B cell (primary cell): ENCODE measurements at regions not wholly inside any gene's neighbourhood (a gene's known extent, or its start where the extent isn't known, plus 50 kb on each side); places are given as distances from the start of the nearest gene placed in this dataset.

Experiments
- ATAC-seq: fragments of 200-7000 bp; cut with Tn5 transposase; one replicate; pipeline ENCODE4 v1.10.0; 2021; ENCODE audit warnings: low read depth, mild to moderate bottlenecking, moderate number of reproducible peaks, moderate library complexity
- CTCF ChIA-PET: fragments of 350-600 bp; sonication (Branson Sonifier 250); formaldehyde crosslinking; loops from one replicate; lab custom pipeline; 2021; ENCODE audit warnings: antibody characterized with exemption, inconsistent platforms; lab: Charles Lee
- POLR2A ChIA-PET: fragments of 350-600 bp; sonication (Branson Sonifier 250); formaldehyde crosslinking; loops from one replicate; lab custom pipeline; 2021; ENCODE audit warnings: antibody characterized with exemption; lab: Charles Lee
- DNase-seq: peaks from one replicate; pipeline ENCODE4 v3.0.0; 2013
- H2AFZ ChIP-seq: 2 replicates; pipeline ENCODE4 v1.6.1; 2012; ENCODE audit warnings: mild to moderate bottlenecking, low read depth, low read length; ENCODE audit not compliant: insufficient read depth, poor library complexity, severe bottlenecking
- H3K27ac ChIP-seq, 2 donors: 1 replicate in 1 of 2; 2 replicates in 1 of 2; pipeline ENCODE4 v1.5.1; 2012 to 2013; ENCODE audit warnings: low read length in 2 of 2, mild to moderate bottlenecking in 2 of 2, moderate library complexity in 1 of 2
- H3K27me3 ChIP-seq, 4 experiments: fragments of 200-600 bp in 1 of 4; sonication (generic) in 1 of 4; replicated peaks in 1 of 4; 1 replicate in 2 of 4; 2 replicates in 2 of 4; pipeline versions ENCODE4 v1.6.1 to v1.7.0; 2013 to 2016; ENCODE audit warnings: low read length in 3 of 4, mild to moderate bottlenecking in 2 of 4, mixed read lengths in 1 of 4, moderate library complexity in 1 of 4; ENCODE audit not compliant: insufficient read depth in 4 of 4, control insufficient read depth in 3 of 4; ENCODE audit errors: control extremely low read depth in 1 of 4
- H3K36me3 ChIP-seq, 2 experiments: replicated peaks in 1 of 2; 1 replicate in 1 of 2; 2 replicates in 1 of 2; pipeline versions ENCODE4 v1.6.1 to v1.7.1; 2013; ENCODE audit warnings: low read length in 1 of 2; ENCODE audit not compliant: insufficient read depth in 2 of 2, control insufficient read depth in 1 of 2; ENCODE audit errors: control extremely low read depth in 1 of 2, extremely low read depth in 1 of 2
- H3K4me1 ChIP-seq, 2 donors: fragments of 200-600 bp in 1 of 2; sonication (generic) in 1 of 2; 1 replicate in 1 of 2; 2 replicates in 1 of 2; pipeline versions ENCODE4 v1.5.1 to v1.6.1; 2013 to 2017; ENCODE audit warnings: low read length in 2 of 2; ENCODE audit not compliant: control insufficient read depth in 2 of 2, insufficient read depth in 2 of 2
- H3K4me2 ChIP-seq: replicated peaks from 2 replicates; pipeline ENCODE3; 2012; ENCODE audit warnings: mild to moderate bottlenecking, low read depth, low read length; ENCODE audit not compliant: poor library complexity, severe bottlenecking
- H3K4me3 ChIP-seq, 5 experiments: fragments of 200-600 bp in 1 of 5; sonication (generic) in 1 of 5; 1 replicate in 3 of 5; 2 replicates in 2 of 5; pipeline versions ENCODE4 v1.5.1 to v1.7.0; 2011 to 2016; ENCODE audit warnings: low read length in 4 of 5, mild to moderate bottlenecking in 4 of 5, low read depth in 2 of 5, control low read depth in 1 of 5, moderate library complexity in 1 of 5; ENCODE audit not compliant: insufficient read depth in 1 of 5; ENCODE audit errors: control extremely low read depth in 1 of 5, extremely low read depth in 1 of 5
- H3K79me2 ChIP-seq: fragments of 200-600 bp; sonication (generic); one replicate; pipeline ENCODE4 v1.6.0; 2016; ENCODE audit warnings: low read length; ENCODE audit not compliant: control insufficient read depth, insufficient read depth
- H3K9ac ChIP-seq: fragments of 200-600 bp; sonication (generic); 2 replicates; pipeline ENCODE4 v1.6.1; 2017; ENCODE audit warnings: mild to moderate bottlenecking, low read length, moderate library complexity
- H3K9me3 ChIP-seq, 3 donors: one replicate each; pipeline versions ENCODE4 v1.6.1 to v1.7.1; 2013; ENCODE audit warnings: low read length in 2 of 3; ENCODE audit not compliant: control insufficient read depth in 2 of 3, insufficient read depth in 1 of 3; ENCODE audit errors: control extremely low read depth in 1 of 3
- H4K20me1 ChIP-seq: 2 replicates; pipeline ENCODE4 v1.6.0; 2012; ENCODE audit warnings: mild to moderate bottlenecking, low read length; ENCODE audit not compliant: insufficient read depth, control insufficient read depth, poor library complexity, severe bottlenecking
- H3K27ac Mint-ChIP-seq: one replicate; pipeline ENCODE4 v1.8.0; 2021; ENCODE audit warnings: mixed read lengths
- H3K27me3 Mint-ChIP-seq: one replicate; pipeline ENCODE4 v1.8.0; 2021; ENCODE audit warnings: mixed read lengths
- H3K4me1 Mint-ChIP-seq: one replicate; pipeline ENCODE4 v1.8.0; 2021; ENCODE audit warnings: mixed read lengths
- H3K4me3 Mint-ChIP-seq: one replicate; pipeline ENCODE4 v1.8.0; 2021; ENCODE audit warnings: mixed read lengths
- H3K9me3 Mint-ChIP-seq: one replicate; pipeline ENCODE4 v1.8.0; 2022; ENCODE audit warnings: mixed read lengths; ENCODE audit not compliant: insufficient read depth
- CTCF ChIP-seq: fragments of 200-600 bp; IDR thresholded peaks from one replicate; pipeline ENCODE4 v1.8.0; 2022; ENCODE audit warnings: antibody characterized with exemption, mild to moderate bottlenecking
- EZH2 ChIP-seq: IDR thresholded peaks from 2 replicates; pipeline ENCODE4 v1.6.1; 2012; ENCODE audit warnings: borderline replicate concordance, low read depth, mild to moderate bottlenecking, moderate library complexity, low read length; ENCODE audit not compliant: insufficient read depth, poor library complexity, severe bottlenecking
- intact Hi-C: fragments of 100-400 bp; cut with micrococcal nuclease; formaldehyde crosslinking; loops from one replicate; pipeline ENCODE4 v1.10.0; 2022

DNA sequence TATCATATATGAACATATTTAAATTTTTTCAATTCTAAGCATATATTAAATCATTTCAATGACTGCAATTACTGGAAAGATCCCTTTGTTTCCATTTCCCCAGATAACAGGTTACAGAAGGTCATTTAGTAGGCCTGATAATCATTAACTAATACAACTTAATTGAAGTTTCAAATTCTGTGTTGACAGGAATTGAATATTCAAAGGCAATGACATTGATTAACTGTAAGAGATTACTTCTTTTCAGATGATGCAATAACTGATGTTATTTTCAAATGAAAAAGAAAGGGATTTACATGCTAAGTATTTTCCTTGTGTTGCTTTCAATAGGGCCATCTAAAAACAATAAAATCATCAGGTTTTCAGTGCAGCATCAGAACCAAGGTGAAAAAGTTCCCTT is 81.1 kb upstream of the ENPEP start:
- Histone ChIP-seq H2AFZ (no peak overlapping the region), H3K4me3 (no peak overlapping the region), H3K4me1 (no peaks in the 10 kb centered on the region), H3K79me2 (no peaks in the 10 kb centered on the region), H4K20me1 (no peaks in the 10 kb centered on the region), H3K27ac (no peak overlapping the region), H3K9me3 (no peaks in the 10 kb centered on the region), H3K4me2 (no peak overlapping the region), H3K9ac (no peak overlapping the region), H3K36me3 (no peaks in the 10 kb centered on the region), H3K27me3 (no peaks in the 10 kb centered on the region)
- no peaks in the 10 kb centered on the region for H3K9me3 Mint-ChIP-seq
- ChIA-PET CTCF (no interaction called here), POLR2A (no interaction called here)
- no peak for TF ChIP-seq EZH2
- no peak for TF ChIP-seq CTCF
- ATAC-seq (no peak), DNase-seq (no peak)
- H3K27ac Mint-ChIP-seq = no peak overlapping the region
- H3K27me3 Mint-ChIP-seq = peaks cover 29% of the 10 kb centered on the region
- intact Hi-C loops = no loop called here
- no peak overlapping the region for H3K4me3 Mint-ChIP-seq
- H3K4me1 Mint-ChIP-seq = no peaks in the 10 kb centered on the region

DNA sequence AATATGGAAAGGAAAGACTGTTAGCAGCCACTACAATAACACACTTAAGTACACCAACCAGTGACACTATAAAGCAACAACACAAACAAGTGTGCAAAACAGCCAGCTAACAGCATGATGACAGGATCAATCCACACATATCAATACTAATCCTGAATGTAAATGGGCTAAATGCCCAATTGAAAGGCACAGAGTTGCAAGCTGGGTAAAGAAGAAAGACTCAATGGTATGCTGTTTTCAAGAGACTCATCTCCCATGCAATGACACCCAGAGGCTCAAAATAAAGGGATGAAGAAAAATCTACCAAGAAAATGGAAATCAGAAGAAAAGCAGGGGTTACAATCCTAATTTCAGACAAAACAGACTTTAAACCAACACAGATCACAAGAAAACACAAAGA is 94.2 kb upstream of the ENPEP start:
- no peaks in the 10 kb centered on the region for H3K27me3 ChIP-seq
- no peaks in the 10 kb centered on the region for H3K36me3 ChIP-seq
- DNase-seq (no peak), ATAC-seq (no peak)
- H3K4me2 ChIP-seq = no peak overlapping the region
- H3K9me3 ChIP-seq = peaks cover 3 to 19% (median 9%) of the 10 kb centered on the region in 3 donors
- no peaks in the 10 kb centered on the region for H3K27me3 Mint-ChIP-seq
- no peak overlapping the region for H3K27ac ChIP-seq
- no peak overlapping the region for H3K9ac ChIP-seq
- intact Hi-C loops = no loop called here
- TF ChIP-seq EZH2 (no peak), CTCF (no peak)
- no peaks in the 10 kb centered on the region for H4K20me1 ChIP-seq
- H3K79me2 ChIP-seq = no peaks in the 10 kb centered on the region
- CTCF ChIA-PET = no interaction called here
- H3K4me3 Mint-ChIP-seq = no peak overlapping the region
- no peaks in the 10 kb centered on the region for H3K4me1 ChIP-seq
- no peak overlapping the region for H3K4me3 ChIP-seq
- peaks cover 20% of the 10 kb centered on the region for H3K9me3 Mint-ChIP-seq
- POLR2A ChIA-PET = interaction anchor here (0.6 kb wide), 1 partner anchor 950 kb away, joined by 4 read pairs; no protein-coding TSS in a partner anchor
- no peak overlapping the region for H3K27ac Mint-ChIP-seq
- H3K4me1 Mint-ChIP-seq = no peaks in the 10 kb centered on the region
- no peak overlapping the region for H2AFZ ChIP-seq
